Skin epidermis (tissue), 12 donors: ENCODE measurements at regions not wholly inside any gene's neighbourhood (a gene's known extent, or its start where the extent isn't known, plus 50 kb on each side); places are given as distances from the start of the nearest gene placed in this dataset.

Source experiments
- H3K27ac ChIP-seq, 21 experiments: fragments of 200-600 bp; sonication (generic) in 11 of 21; one replicate each; pipeline ENCODE4 v1.5.0; 2020; ENCODE audit warnings: mild to moderate bottlenecking in 3 of 21, inconsistent platforms in 2 of 21, moderate library complexity in 2 of 21
- H3K4me3 ChIP-seq, 7 experiments: fragments of 200-600 bp; sonication (generic) in 2 of 7; one replicate each; pipeline ENCODE4 v1.5.0; 2020; ENCODE audit warnings: inconsistent platforms in 2 of 7, mild to moderate bottlenecking in 2 of 7, moderate library complexity in 1 of 7

DNA sequence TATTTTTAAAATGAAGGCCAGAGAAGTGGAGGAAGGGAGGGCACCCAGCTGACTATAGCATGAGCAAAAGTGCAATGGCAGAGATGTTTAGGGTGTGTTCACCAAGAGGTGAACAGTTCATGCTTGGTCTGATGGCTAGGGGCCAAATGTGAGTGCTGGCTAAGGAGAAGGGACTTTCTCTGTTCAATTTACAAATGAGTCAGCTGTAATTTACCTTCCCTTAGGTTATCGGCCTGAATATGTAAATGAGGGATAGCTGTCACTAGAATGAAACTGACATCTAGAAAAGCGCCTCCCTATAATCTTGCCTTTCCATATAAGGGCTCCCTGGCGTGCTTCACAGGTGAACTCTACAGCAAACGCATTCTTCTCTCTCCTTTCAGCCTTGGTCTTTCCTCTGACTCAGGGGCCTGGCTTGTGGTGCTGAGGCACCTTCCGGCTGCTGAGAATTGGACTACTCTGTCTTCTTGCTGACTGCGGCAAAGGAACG, 114.7 kb upstream of the BACH2 start:
- H3K27ac ChIP-seq: no peak overlapping the region
- H3K4me3 ChIP-seq: no peak overlapping the region

DNA sequence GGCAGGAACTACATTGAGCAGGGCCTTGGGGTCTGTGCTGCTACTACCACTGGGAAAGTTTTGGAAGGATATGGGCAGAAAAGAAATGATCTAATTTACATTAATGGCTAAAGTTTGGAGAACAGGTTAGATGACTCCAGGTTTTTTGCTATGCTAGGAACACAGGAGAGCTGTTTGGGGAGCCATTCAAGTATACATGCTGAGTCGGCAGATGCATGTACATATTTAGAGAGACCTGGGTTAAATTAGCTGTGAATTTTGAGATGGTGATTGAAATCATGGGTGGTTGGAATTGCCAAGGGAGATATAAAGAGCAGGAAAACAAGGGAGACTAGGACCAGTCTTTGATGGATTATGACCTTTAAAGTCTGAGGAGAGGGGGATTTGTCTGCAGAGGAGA, 113.1 kb upstream of the BACH2 start:
- Histone ChIP-seq H3K27ac (no peak overlapping the region), H3K4me3 (no peak overlapping the region)

DNA sequence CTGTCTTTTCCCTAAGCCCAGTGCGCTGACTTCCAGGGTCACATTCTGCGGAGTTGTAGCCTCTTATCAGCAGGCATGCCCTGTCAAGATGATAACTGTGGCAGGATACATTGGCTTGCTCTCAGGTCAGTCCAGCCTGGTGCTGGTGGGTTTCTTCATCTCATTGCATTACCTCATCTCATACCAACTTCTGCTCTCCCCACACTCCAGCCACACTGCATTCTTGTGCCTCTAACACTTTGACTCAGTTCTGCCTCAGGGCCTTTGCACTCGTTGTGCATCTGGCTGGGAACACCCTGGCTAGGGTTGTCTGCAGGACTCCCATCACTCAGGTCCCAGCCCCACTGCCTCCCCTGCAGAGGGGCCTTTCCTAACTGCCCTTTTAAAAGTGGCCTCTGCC, 110.3 kb upstream of the BACH2 start:
- H3K27ac ChIP-seq: no peak overlapping the region
- no peak overlapping the region for H3K4me3 ChIP-seq

DNA sequence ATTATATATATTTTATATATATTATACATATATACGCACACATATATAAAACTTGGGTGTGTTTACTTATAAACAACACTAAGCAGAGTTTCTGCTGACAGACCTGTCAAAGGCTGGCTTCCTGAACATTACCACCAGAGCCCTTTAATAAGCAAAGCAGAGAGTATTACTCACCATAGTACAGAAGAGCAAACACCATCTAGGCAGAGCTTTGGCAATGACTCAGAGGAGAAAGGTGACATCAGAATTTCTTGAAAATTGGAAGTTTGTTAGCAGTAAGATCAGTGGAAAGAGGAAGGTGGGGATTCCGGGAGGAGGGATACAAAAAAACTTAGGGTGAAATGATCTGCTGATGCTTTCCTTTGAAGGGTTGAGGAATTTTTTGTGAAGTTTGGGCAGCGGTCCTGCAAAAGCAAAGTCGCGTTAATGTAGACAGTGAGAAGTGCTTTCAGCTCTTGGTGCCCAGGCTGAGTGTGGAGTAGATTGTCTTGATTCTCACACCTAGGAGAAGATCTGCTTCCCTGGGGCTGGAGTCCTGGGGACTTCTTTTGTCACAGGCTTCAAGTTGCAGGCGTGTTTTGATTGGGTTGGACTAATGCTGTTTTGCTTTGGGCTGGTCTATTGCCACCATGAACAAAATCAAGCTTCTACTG, 109.6 kb upstream of the BACH2 start:
- H3K27ac ChIP-seq: no peak overlapping the region
- no peak overlapping the region for H3K4me3 ChIP-seq

DNA sequence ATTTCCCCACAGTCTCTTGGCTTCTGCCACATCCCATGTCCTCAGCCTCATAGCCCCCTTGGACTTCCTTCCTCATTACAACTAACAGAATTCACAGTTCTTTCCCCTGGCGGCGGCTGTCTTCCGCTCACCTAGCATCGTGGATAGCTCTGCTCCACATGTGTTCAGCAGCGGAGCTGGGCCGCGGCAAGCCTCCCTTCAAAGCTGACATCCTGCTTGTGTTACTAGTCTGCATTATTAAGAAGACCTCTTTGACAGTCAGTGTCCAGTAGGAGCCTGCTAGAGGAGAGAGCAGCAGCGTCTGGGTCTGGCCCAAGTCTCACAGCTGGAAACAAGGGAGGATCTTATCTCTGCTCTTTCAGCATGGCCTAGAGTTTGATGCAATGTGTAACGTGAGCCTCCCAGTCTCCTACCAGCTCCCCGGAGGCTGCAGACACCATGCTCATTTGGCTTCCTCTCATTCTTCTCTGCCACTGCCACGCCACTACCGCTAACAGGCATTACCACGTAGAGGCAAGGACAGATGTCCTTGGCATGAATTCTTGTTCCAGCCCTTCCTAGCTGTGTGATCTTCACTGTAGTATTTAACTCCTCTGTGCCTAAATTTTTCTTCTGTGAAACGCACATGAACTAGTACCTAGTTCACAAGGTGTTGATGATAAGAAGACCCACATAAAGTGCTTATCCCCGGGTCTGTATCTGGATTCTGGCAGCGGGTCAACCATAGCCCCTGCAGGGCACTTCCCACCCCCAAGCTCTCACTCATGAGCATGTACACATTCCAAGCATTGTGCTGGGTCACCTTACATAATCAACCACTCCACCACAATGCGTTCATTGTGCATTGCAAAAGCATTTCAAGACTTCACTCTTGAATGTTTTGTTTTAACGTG, 107.1 kb upstream of the BACH2 start:
- Histone ChIP-seq H3K4me3 (no peak overlapping the region), H3K27ac (peak overlapping the region in 1 of 21 experiments; percentile 32)

DNA sequence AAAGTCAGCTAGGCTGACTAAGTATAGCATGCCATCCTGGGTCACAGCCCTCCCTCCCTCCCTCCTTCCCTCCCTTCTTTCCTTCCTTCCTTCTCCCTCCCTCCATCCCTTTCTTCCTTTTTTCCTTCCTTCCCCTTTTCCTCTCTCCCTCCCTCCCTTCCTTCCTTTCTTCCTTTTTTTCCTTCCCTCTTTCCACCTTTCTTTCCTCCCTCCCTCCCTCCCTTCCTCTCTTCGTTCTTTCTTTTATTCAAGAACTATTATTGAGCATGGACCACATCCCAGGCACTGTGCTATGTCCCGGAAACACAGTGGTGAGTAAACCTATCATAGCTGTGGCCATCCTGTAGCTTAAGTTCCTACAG, 106.2 kb upstream of the BACH2 start:
- no peak overlapping the region for H3K4me3 ChIP-seq

DNA sequence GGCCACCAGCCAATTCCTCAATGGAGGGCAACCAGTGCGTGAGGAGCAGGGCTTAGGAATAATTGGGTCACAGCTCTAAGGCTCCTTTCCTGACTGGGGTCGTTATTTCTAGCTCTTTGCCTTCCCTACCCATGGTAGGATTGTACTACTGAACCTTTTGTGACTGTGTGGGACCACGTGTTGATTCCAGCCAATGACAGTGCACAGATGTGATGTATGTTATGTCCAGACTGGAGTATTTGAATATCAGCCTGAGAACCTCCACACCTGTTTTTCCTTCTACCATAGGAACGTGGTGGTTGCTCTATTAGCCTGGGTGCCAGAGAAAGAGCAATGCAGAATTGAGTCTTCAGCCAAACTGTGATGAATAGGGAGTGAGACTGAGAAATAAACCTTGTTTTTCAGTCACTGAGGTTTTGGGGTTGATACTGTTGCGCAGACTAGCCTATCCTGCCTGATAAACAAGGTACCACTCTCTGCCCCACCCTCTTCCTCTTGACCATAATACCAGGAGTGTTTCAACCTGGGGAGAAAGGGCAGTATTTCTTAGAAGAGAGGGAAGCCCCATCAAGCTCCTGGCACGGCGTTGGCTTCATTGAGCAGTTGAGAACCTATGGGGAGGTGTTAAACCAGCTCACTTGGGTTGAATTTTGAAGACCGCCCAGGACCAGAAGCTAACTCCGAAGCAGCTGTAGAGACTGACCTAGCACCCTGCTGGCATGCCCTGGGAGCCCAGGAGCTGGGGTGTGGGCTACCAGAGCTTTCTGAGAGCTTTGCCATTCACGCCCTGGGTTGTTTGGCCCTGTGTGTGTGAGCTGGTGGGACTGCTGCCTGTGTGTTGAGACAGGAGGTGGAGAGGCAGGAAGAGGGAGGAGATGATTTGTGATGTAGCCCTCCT, 105.5 kb upstream of the BACH2 start:
- peak overlapping the region in 5 of 21 experiments; percentile 3 to 55 (median 53) for H3K27ac ChIP-seq
- H3K4me3 ChIP-seq: no peak overlapping the region

More for the DNA sequence above, 106.2 kb upstream of the BACH2 start:
- peak overlapping the region in 3 of 21 experiments; percentile 53 to 55 (median 55) for H3K27ac ChIP-seq

DNA sequence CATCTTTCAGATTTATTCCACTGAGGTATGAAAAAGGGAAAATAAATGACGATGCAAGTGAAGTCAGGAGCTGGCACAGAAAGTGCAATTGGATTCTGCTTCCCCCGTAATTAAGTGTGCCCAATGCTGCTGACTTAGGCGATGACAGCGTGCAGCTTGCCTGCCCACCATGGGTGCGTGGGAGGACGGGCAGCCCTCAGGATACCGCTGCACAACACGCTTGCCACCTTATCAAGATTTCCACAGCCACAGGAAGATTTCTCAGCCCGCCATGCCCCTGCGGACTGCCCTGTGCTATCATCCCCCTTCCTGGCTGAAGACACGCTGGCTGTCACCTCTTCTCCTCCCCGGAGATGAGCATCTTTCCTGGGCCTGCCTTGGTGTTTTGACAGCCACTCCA, 103.3 kb upstream of the BACH2 start:
- Histone ChIP-seq H3K4me3 (no peak overlapping the region), H3K27ac (no peak overlapping the region)

DNA sequence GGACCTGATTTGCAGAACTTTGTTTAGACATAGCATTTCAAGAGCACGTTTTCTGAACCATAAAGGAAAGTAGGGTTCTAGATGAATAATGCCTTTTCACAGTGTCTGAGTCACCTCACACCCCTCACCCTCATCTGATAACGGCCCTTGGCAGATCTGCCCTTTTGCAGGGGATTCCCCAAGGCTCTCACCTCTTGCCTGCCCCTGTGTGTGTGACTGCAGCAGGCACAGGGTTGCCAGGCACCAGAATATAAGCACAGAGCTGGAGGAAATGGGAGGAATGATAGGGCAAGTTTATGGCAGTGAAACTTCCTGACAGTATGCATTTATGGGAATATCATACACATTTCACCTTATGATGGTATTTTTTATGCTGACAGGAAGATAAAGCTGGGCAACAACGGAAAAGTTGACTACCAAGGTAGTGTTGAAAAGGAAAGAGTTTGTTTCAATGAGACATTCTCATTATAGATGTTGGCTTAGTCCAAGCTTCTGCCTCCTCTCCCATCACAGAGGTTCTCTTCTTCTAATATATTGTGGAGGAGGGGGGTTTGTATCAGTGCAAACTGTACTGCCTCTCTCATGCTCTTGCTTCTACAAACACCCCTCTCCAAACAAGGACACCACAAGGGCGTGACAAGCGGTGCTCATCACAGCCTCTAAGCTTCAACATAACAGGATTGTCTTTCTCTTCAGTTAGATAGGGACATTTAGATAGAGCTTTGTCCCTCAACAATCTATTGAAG, 101.5 kb upstream of the BACH2 start:
- no peak overlapping the region for H3K27ac ChIP-seq
- H3K4me3 ChIP-seq: no peak overlapping the region

DNA sequence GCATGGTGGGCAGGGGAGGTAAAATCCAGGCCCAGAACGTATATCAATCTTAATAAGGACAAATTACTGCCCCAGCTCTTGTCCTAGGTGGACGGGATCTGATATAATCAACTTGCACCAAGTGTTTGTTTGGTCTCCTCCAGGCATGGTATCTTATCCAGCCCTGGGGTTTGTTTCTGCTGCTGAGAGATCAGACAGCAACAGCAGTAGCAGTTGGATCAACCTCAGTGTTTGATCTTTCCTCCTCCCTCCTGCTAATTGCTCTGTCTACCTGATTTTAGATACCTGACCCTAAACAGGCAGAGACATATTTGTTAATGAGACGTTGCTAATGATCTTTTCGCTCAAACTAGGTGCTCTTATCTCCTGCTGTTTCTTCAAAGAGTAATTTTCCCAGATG, 100.4 kb upstream of the BACH2 start:
- Histone ChIP-seq H3K27ac (no peak overlapping the region), H3K4me3 (no peak overlapping the region)

DNA sequence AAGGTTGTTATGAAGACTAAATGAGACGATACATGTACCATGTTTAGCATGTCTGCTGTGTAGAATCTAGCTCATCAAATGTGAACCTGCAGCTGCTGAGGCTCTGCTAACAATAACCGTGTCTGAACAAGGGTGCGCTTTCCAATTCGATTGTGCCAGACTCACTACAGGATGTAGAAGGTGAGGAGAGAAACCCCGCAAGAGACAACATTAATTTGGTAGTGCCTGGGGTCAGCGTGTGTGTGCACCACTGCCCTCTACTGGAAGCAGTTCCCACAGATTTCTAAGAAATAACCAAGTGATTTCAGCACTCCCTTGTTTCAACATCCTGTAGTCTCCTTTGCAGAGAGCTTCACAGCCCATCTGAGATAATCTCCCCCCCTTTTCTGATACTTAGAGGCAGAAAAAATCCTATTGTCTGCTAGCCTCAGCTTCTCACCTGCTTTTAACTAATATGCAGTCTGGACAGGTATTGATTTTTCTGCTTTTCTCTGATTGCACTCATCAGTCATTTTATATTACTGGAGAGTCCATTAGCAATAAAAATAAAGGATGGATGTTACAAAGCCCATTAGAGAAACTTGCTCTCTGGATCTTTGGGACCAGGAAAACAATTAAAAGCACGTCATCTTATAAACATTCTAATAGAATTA, 96.7 kb upstream of the BACH2 start:
- Histone ChIP-seq H3K27ac (no peak overlapping the region), H3K4me3 (no peak overlapping the region)

DNA sequence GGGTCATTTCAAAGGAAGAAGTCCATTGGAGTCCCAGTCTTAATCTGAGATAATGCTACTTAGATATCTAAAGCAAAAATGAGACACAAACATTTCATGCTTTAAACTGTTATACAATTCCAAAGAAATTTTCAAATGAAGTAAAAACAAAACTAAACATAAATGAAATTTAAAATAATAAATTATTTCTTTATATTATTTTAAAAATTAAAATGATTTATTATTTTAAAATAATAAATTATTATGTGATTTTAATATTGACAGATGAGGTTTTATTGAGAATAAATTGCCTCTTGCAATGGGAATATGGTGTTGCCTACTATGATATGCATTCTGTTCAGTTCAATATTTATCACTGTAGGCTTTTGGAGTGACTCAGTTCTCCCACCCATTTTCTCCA, 93.7 kb upstream of the BACH2 start:
- Histone ChIP-seq H3K27ac (no peak overlapping the region), H3K4me3 (no peak overlapping the region)

DNA sequence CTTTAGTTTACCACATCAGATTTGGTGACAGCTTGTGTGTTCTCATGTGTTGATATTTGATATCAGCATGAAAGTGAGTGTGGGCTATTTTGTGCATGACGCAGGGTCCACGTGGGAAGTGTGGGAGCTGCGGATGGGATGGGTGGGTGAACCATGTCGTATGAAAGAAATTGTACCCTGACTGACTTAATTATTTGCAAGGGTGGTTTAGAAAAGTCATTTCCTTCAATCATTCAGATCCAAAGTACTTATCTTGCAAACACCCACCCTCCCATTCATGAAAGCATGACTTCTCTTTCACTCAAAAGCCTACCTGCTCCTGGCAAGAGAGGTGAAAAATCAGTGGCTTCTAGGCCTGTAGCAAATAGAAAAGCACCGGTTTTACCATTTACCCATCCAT, 91.8 kb upstream of the BACH2 start:
- H3K27ac ChIP-seq: no peak overlapping the region

DNA sequence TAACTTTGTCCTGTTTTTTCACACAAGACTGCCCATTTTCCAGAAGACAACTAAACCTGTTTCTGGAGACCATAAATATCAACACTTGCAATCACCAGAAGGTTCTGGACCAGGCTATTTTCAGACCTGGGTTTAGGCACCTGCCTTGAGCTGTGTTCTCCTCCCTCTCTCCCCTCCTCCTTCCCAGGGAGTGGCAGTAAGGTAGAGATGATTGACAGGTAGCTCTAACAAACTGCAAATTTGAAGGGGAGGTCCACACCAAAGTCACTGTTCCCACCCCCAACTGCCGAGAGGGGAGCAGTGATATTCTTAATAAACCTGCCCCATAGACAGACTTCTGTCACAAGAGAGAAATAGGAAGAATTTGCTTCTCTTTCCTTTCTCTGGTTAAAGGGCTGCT, 91.2 kb upstream of the BACH2 start:
- H3K4me3 ChIP-seq: no peak overlapping the region
- H3K27ac ChIP-seq: no peak overlapping the region

More for the DNA sequence above, 91.8 kb upstream of the BACH2 start:
- H3K4me3 ChIP-seq: no peak overlapping the region

DNA sequence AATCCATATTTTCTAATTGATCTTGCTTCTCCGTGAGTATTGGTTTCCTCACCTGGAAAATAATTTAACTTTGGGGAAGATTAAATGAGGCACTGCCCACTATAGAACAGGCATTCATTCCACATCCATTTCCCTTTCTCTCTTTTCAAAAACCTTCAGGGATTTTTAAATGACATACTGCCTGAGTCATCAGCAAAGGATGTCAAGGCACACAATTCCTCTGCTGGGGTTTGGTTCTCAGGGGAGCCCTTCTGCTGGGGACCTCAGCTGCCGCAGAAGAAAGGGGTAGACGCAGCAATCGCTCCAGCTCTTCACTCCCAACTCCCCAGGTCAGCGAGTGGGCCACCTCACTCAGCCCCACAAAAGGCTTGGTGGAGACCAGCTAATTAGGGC, 90.7 kb upstream of the BACH2 start:
- Histone ChIP-seq H3K4me3 (no peak overlapping the region), H3K27ac (no peak overlapping the region)

DNA sequence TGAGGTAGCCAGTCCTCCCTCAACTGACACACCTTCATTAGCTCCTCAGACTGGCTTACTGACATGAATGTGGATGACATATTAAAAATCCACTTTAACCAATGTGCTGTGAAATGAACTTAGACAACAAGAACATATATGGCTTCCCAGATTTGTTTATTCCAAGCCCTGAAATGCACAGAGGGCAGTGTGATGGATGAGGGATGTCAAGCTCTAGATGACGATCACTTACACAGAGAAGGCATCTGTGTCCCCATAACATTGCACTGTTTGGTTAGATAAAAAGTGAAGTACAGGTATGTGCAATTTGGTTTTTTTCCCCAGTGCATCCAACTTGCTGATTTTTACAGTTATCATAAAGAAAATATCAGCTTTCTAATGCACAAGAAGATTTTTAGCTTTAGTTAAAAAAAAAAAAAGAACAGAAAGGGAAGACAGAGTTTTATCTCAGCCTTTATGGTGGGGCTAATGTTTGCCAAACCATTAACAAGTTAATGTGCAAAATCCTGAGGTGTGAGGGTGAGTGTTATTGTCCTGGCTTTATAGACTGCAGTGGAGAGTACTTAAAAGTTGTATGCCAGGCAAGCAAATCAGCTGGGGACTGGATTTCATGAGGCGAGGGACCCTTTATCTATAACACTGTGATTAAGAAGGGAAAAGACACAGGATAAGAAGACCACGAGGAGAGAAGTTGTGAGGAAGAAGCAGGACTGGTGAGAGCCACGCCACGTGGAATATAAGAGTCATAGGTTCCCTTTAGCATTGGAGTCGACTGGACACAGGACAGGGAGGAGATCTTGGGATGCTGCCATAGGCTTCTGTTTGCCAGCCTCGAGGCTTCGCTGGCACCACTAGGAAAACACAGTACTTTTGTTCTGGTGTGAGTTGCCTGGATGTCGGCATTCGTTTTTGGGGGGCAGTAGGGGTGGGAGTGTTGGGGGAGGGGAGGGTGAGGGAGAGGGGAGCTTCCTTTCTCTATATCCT, 90.0 kb upstream of the BACH2 start:
- no peak overlapping the region for H3K27ac ChIP-seq
- no peak overlapping the region for H3K4me3 ChIP-seq

DNA sequence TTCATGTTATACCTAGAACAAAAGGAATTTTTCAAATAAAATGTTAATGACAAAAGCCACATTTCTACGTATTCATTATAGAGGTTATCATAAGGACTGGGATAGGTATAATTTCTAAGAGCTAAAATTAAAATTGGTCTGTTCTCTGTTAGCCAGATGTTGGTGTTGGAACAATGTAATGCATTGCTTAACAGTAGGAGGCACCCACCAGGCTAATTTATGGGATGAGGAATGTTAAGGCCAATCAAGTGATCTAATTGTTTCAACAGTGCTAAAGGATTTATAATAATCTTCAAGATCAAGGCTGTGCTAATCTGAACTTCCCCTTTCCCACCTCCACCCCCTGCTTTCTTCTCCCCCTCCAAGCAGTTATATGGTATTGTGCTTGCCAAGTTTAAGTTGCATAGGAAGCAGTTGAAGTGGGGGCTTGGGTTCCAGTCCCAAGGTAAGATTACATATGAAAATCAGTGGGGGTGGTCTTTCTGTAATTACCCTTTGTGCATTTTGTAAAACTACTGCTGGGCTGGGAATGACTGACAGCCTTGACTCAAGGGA, 89.2 kb upstream of the BACH2 start:
- Histone ChIP-seq H3K27ac (no peak overlapping the region), H3K4me3 (no peak overlapping the region)

DNA sequence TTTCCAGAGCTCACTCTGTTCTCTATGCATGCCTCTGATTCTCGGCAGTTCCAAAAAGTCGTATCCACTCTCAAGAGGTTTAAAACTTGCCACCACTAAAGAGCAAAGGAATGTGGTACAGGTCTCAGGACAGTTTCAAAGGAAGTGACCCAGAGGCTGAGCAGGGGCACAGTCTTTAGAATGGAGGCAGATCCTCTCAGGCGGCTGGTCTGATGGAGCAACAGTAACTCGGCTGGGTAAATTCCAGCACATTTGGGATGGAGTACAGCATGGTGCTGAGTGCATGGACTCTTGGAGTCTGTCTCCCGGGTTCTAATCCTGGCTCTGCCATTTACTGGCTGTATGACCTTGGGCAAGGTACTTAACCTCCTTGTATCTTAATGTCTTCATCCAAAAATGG, 88.1 kb upstream of the BACH2 start:
- Histone ChIP-seq H3K4me3 (no peak overlapping the region), H3K27ac (no peak overlapping the region)
